ENCODE measurements at regions not wholly inside any gene's neighbourhood (a gene's known extent, or its start where the extent isn't known, plus 50 kb on each side); places are given as distances from the start of the nearest gene placed in this dataset.

DNA sequence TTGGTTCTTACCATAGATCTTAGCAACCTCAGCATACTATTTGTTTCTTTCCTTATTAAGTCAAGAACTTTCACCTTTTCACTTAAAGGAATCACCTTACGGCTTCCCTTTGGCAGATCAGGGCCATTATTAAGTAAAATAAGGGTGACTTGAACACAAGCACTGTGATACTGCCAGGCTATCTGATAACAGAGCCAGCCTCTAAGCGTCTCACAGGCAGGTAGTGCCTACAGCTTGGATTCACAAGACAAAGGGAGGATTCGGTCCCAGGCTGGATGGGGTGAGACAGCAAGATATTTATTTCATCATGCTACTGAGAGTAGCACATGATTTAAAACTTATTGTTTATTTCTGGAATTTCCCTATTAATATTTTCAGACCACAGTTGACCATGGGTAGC is 218.6 kb downstream of the FOXO1 start:
- intact Hi-C loops (cut with micrococcal nuclease) = no loop called here
- ATAC-seq (no peak), DNase-seq (no peak)

- intact Hi-C loops (cut with micrococcal nuclease) = no loop called here
- ATAC-seq = peak; percentile 66
- no peak for DNase-seq
Measured at GRCh38 chr13:40452038-40452666, 214.3 kb downstream of the FOXO1 start.

DNA sequence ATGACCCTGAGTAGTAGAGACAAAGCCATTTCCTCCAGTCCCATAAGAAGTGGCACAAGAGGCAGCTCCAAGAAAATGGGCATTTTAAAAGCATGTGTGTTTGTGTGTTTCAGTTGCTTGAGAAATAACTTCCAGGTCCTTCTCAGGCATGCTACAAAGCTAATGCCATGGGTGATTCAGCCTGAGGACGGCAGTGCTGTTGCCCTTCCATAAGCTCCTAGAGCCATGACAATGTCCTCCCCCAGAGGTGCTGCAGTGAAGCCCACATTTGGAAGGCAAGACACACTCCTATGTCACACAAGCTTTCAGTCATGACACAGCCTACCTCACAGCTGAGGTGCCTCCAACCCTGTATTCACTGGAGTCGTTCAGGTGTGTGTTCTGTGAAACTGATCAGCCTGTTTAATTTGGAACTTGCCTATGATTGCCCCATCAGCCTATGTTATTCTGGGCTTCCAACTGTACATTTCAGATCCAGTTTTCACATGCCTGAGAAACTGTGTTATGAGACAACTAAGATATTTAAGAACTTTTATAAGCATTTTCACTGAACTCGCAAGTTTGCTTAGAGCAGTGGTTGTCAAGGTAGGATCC is 213.6 kb downstream of the FOXO1 start:
- DNase-seq (no peak), ATAC-seq (no peak)
- intact Hi-C loops (cut with micrococcal nuclease) = no loop called here

DNA sequence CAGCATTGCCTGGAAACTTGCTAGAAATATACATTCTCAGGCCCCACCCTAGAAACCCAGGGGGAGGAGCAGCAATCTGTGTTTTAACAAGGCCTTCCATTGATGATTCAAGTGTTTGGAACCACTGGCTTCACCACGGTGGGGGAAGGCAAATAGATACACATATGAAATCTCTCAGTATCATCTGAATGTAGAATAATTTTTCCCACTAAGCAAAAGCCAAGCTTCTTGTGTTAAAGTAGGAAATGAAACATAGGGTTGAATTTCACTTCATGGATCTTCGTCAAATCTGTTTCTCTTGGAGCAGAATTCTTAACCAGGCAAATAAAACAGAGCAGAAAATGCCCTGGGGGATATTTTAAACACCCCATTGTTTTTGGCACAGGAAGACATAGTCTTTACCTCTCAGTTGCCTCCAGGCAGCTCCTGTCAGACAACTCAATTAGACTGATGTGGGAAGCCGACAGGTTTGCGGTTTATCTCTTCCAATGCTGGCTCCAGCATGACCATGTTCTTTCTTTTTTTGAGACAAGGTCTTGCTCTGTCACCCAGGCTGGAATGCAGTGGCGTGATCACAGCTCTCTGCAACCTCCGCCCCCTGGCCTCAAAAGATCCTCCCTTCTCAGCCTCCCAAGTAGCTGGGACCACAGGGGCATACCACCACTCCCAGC is 213.0 kb downstream of the FOXO1 start:
- ATAC-seq (no peak), DNase-seq (no peak)
- intact Hi-C loops (cut with micrococcal nuclease) = no loop called here

DNA sequence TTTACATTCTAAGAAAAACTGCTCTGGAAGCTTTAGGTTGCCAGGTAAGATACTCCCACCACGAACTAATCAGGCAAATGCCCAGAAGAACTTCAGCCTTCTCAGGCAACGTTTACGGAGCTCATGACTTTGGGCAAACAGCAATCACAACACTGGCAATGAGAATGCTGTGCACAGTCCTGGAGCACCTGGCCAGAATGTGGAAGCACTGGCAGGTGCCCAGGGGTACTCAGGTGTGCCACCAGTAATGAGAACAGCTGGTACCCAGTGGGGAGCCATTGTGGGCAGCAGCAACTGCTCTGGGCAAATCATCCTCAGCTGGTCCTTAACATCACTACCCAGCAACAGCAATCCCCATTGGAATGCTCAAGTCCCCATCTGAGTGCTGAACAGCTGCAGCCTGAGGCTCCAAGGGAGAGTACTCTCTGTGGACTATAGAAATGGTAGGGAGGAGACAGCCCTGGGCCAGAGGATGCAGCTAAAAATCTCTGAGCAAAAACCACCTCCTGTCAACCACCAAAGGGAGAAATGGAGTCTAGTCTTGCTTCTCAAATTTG is 210.0 kb downstream of the FOXO1 start:
- DNase-seq (no peak), ATAC-seq (no peak)
- intact Hi-C loops (cut with micrococcal nuclease) = no loop called here

- intact Hi-C loops (cut with micrococcal nuclease) = no loop called here
- ATAC-seq (no peak), DNase-seq (no peak)
Measured at GRCh38 chr13:40456979-40457553, 209.4 kb downstream of the FOXO1 start.

DNA sequence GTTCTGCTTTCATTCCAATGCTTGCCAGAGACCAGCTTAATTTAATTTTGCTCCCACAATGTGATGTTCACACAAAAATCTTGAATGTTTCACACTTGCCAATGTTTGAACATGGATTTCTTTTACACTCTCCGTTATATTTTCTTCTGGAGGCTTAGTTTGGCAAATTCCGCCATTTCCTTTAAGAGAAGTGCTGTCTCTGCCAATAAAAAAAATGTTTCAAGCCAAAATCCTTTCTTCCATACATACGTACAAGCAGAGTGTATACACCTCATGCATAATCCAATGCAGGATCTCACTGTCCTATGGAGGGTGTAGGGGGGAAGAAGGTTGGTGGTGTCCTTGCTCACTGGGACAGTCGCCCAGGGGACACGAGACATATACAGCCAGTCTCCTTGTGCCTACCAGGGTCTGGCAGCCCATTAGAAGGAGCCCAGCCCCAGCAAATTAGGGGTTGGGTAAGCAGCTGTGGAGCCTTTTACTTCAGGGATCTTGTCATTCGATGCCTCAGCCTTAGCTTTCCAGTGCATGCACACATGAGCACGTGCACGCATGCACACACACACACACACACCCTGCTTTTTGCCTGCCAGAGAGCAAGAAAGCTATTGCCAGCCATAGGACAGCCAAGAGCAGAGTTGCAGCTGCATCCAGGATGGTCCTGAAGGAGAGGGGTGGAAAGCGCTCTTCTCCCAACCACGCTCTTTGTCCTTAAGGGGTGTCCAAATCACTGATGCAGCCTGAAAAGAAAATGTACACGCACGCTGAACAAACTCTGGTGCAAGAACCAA is 208.3 kb downstream of the FOXO1 start:
- intact Hi-C loops (cut with micrococcal nuclease) = no loop called here
- ATAC-seq = no peak
- no peak for DNase-seq

- ATAC-seq (no peak), DNase-seq (no peak)
- intact Hi-C loops (cut with micrococcal nuclease) = no loop called here
Measured at GRCh38 chr13:40458720-40458990, 207.8 kb downstream of the FOXO1 start.

DNA sequence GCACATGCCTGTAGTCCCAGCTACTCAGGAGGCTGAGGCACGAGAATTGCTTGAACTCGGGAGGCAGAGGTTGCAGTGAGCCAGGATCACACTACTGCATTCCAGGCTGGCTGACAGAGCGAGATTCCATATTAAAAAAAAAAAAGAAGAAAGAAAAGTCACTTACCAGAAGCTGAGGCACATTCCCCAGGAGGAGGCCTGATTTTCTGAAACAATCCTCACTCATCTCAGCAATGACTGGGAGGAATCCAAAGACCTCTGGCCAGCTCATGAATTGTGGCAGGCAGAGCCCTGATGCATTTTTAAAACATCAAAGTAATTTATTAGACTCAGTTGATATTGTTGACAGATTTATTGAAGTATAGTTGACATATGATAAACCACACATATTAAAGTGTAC is 206.3 kb downstream of the FOXO1 start:
- intact Hi-C loops (cut with micrococcal nuclease) = no loop called here
- ATAC-seq (no peak), DNase-seq (no peak)

DNA sequence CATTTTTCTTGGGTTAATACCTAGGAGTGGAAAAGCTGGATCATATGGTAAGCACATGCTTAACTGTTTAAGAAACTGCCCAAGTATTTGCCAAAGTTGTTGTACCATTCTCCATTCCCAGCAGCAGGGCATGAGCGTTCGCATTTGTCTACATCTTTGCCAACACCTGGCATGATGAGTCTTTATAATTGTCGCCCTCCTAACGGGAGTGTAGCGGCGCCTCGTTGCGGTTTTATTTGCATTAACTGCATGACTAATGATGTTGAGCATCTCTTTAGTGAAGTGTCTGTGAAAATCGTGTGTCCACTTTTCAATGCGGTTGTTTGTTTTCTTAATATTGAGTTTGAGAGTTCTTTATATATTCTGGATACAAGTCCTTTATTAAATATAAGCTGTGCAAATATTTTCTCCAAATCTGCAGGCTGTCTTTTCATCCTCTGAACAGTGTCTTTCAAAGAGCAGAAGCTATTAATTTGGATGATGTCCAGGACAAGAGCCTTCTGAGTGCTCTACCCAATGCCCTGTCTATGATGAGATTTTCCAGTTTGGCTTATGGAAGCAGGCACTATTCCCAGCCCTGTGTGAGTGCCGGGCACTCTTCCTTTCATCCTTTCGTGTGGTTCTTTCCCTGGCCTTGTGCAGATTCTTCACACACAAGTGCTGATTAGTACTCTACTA is 202.0 kb downstream of the FOXO1 start:
- DNase-seq = no peak
- ATAC-seq = no peak
- intact Hi-C loops (cut with micrococcal nuclease) = no loop called here

GRCh38 chr13:40465015-40465390 is 201.4 kb downstream of the FOXO1 start:
- intact Hi-C loops (cut with micrococcal nuclease) = no loop called here
- no peak for ATAC-seq
- no peak for DNase-seq

DNA sequence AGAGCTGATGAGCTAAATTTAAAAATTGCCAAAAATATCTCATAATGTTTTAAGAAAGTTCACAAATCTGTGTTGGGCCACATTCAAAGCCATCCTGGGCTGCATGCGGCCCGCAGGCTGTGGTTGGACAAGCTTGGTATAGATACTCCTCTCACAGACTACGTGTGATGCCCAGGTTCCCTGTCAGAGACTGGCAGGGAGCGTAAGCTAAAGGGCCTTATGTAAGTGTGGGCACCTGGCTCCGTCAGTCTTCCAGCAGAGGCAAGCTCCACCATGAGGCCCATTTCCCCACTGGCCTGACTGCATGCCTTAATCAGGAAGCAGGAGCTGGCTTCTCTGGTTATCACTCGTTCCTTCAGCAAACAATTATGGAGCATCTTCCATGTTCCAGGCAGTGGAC is 200.2 kb downstream of the FOXO1 start:
- intact Hi-C loops (cut with micrococcal nuclease) = no loop called here

GRCh38 chr13:40468227-40468838 is 198.1 kb downstream of the FOXO1 start:
- DNase-seq (no peak), ATAC-seq (no peak)
- intact Hi-C loops (cut with micrococcal nuclease) = no loop called here

More for the DNA sequence above, 200.2 kb downstream of the FOXO1 start:
- ATAC-seq = no peak
- DNase-seq = no peak

DNA sequence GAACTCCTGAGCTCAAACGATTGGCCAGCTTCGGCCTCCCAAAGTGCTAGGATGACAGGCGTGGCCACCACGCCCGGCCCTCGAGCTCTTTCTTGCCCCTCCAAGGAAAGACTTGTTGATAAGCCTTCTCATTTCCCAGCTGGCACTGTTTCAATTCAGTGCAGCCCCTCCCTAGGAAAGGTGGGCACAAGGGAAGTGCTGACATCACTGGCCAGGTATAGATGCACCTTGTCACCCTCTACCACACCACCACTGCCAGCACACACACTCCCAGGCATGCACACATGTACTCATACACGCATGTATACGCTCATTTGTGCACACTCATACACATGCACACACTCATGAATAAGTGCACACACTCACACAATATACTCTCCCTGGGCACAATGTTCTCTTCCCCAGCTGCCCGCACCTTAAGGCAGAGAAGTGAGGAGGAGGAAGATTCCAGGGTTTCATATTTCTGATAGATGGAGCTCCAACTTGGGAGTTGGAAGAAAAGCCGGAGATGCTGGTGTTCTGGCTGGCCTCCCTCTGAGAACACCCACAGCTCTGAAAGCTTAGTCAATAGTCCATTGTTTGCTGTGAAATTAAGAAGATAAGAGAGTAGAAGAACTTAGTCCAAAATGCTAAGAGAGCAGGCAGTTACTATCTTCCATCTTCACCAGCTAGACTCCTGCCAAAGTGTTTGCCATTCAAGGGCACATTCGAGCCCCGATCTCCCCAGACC is 196.7 kb downstream of the FOXO1 start:
- ATAC-seq (peak; percentile 67), DNase-seq (no peak)
- intact Hi-C loops (cut with micrococcal nuclease) = no loop called here

GRCh38 chr13:40470660-40471059 is 195.8 kb downstream of the FOXO1 start:
- ATAC-seq = peak; percentile 88
- intact Hi-C loops (cut with micrococcal nuclease) = no loop called here
- no peak for DNase-seq

DNA sequence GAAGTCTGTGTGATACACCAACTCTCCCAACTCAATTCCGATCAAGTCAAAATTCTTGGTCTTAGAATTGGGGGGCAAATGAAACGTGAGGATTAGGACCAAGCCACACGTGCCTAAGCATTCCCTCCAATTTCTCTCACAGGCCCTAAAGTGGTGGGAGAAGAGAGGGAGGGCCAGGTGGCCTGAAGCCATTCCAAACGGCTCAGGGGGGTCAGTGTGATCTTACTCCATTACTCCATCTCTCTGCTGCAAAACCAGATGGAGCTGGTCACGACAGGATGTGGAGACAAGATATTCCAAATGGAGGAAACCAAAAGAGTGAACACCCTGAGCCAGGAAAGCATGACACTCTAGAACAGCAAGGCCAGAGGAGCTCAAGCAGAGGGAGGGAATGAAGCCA is 195.4 kb downstream of the FOXO1 start:
- ATAC-seq (peak; percentile 22), DNase-seq (no peak)
- intact Hi-C loops (cut with micrococcal nuclease) = no loop called here

GRCh38 chr13:40471911-40472310 is 194.5 kb downstream of the FOXO1 start:
- DNase-seq (no peak), ATAC-seq (no peak)
- intact Hi-C loops (cut with micrococcal nuclease) = no loop called here
